Panc1 (cell line): ENCODE measurements at regions not wholly inside any gene's neighbourhood (a gene's known extent, or its start where the extent isn't known, plus 50 kb on each side); places are given as distances from the start of the nearest gene placed in this dataset.

ENCODE experiments used
- ATAC-seq: fragments of 200-7000 bp; cut with Tn5 transposase; 2 replicates; pipeline ENCODE4 v1.9.1; 2020; ENCODE audit warnings: mild to moderate bottlenecking, moderate library complexity
- BruUV-seq: library from RNA; stranded (reverse); fragments of 400-500 nt; replicated peaks from 2 replicates; lab custom pipeline; 2021; lab: Mats Ljungman, UMichigan
- CTCF ChIA-PET: fragments of 300-600 bp; sonication (Branson Sonifier 250); formaldehyde crosslinking; loops from one replicate; lab custom pipeline; 2022; ENCODE audit warnings: antibody characterized with exemption; lab: Charles Lee
- POLR2A ChIA-PET: fragments of 300-600 bp; sonication (Branson Sonifier 250); formaldehyde crosslinking; loops from one replicate; lab custom pipeline; 2022; ENCODE audit warnings: antibody characterized with exemption; lab: Charles Lee
- DNase-seq: peaks from one replicate; pipeline ENCODE4 v3.0.0-alpha.2; 2010; ENCODE audit warnings: low read depth, low spot score
- H3K27ac ChIP-seq: 2 replicates; pipeline ENCODE4 v1.5.1; 2011; ENCODE audit warnings: mild to moderate bottlenecking, low read length, inconsistent platforms
- H3K27me3 ChIP-seq: fragments of 200-500 bp; sonication (Bioruptor generic); 2 replicates; pipeline ENCODE4 v1.6.0; 2014; ENCODE audit warnings: low read length, inconsistent platforms; ENCODE audit not compliant: control insufficient read depth, insufficient read depth
- H3K36me3 ChIP-seq: fragments of 200-500 bp; sonication (Bioruptor generic); 2 replicates; pipeline ENCODE4 v1.5.1; 2014; ENCODE audit warnings: inconsistent platforms, mild to moderate bottlenecking, low read length, moderate library complexity; ENCODE audit not compliant: control insufficient read depth, insufficient read depth
- H3K4me1 ChIP-seq: 2 replicates; pipeline ENCODE4 v1.5.1; 2011; ENCODE audit warnings: inconsistent platforms, mild to moderate bottlenecking, low read length, moderate library complexity; ENCODE audit not compliant: control insufficient read depth, insufficient read depth
- H3K4me3 ChIP-seq, 2 experiments: 2 replicates each; pipeline ENCODE4 v1.5.1; 2011 to 2012; ENCODE audit warnings: low read depth in 2 of 2, low read length in 2 of 2, mild to moderate bottlenecking in 2 of 2, inconsistent platforms in 1 of 2, moderate library complexity in 1 of 2
- H3K9me3 ChIP-seq: fragments of 200-500 bp; sonication (Bioruptor generic); 2 replicates; pipeline ENCODE4 v1.5.1; 2014; ENCODE audit warnings: low read depth, mild to moderate bottlenecking, inconsistent platforms, low read length, moderate library complexity; ENCODE audit not compliant: control insufficient read depth, insufficient read depth
- CTCF ChIP-seq: fragments of 450-650 bp; IDR thresholded peaks from 2 replicates; pipeline ENCODE4 v1.5.1; 2017; ENCODE audit warnings: mild to moderate bottlenecking
- POLR2AphosphoS5 ChIP-seq: IDR thresholded peaks from 2 replicates; pipeline ENCODE4 v1.6.1; 2012; ENCODE audit warnings: mild to moderate bottlenecking, low read depth, low read length, moderate library complexity
- REST ChIP-seq, 2 experiments: IDR thresholded peaks; 2 replicates each; pipeline ENCODE4 v1.6.1; 2011 to 2012; ENCODE audit warnings: low read depth in 2 of 2, control low read depth in 1 of 2, low read length in 1 of 2, mild to moderate bottlenecking in 1 of 2, moderate library complexity in 1 of 2; ENCODE audit not compliant: insufficient read depth in 1 of 2
- SIN3A ChIP-seq: IDR thresholded peaks from 2 replicates; pipeline ENCODE4 v1.6.1; 2012; ENCODE audit warnings: low read depth, mild to moderate bottlenecking, low read length, moderate library complexity, borderline replicate concordance; ENCODE audit not compliant: insufficient read depth
- TCF7L2 ChIP-seq: IDR thresholded peaks from 2 replicates; pipeline ENCODE4 v1.6.1; 2011; ENCODE audit warnings: mild to moderate bottlenecking, low read depth, low read length, inconsistent platforms
- in situ Hi-C: cut with HindIII; loops from 2 replicates; pipeline ENCODE4 v1.10.0; 2016; ENCODE audit warnings: low sequenced_read_pairs, low pct_unique_long_range_greater_than_20kb
- intact Hi-C: fragments of 100-400 bp; cut with micrococcal nuclease; formaldehyde crosslinking; loops from one replicate; pipeline ENCODE4 v1.10.0; 2022; ENCODE audit not compliant: unreplicated experiment

GRCh38 chr2:97355887-97356286, 233.8 kb downstream of the ANKRD36B start:
- ATAC-seq (no peak), DNase-seq (no peak)
- in situ Hi-C loops: no loop called here
- ChIA-PET POLR2A (no interaction called here), CTCF (no interaction called here)
- TF ChIP-seq TCF7L2: no peak
- no peak for TF ChIP-seq CTCF
- TF ChIP-seq POLR2AphosphoS5: no peak
- TF ChIP-seq SIN3A: no peak
- TF ChIP-seq REST (IDR thresholded peaks at IDR 0.05; ENCODE audit: insufficient read depth in 1 of 2, low read depth in 2 of 2, low read length in 1 of 2): no peak
- intact Hi-C loops: no loop called here
- no peaks in the 10 kb centered on the region for H3K36me3 ChIP-seq
- BruUV-seq: no TSS peak
- H3K4me3 ChIP-seq: no peak overlapping the region
- no peaks in the 10 kb centered on the region for H3K4me1 ChIP-seq
- peaks cover 21% of the 10 kb centered on the region for H3K27me3 ChIP-seq
- H3K27ac ChIP-seq: no peak overlapping the region
- H3K9me3 ChIP-seq: no peaks in the 10 kb centered on the region

- peaks cover 21% of the 10 kb centered on the region for H3K27me3 ChIP-seq
- no TSS peak for BruUV-seq
- ChIA-PET CTCF (no interaction called here), POLR2A (no interaction called here)
- TF ChIP-seq REST (IDR thresholded peaks at IDR 0.05; ENCODE audit: insufficient read depth in 1 of 2, low read depth in 2 of 2, low read length in 1 of 2) (no peak), TCF7L2 (no peak), POLR2AphosphoS5 (no peak), SIN3A (no peak)
- H3K9me3 ChIP-seq: no peaks in the 10 kb centered on the region
- H3K27ac ChIP-seq: no peak overlapping the region
- in situ Hi-C loops (no loop called here), intact Hi-C loops (no loop called here)
- ATAC-seq (no peak), DNase-seq (no peak)
- no peaks in the 10 kb centered on the region for H3K36me3 ChIP-seq
- no peak overlapping the region for H3K4me3 ChIP-seq
- H3K4me1 ChIP-seq: no peaks in the 10 kb centered on the region
Measured at GRCh38 chr2:97355176-97355575, 234.5 kb downstream of the ANKRD36B start.
